Heart right ventricle (tissue), 16 donors: ENCODE measurements at regions not wholly inside any gene's neighbourhood (a gene's known extent, or its start where the extent isn't known, plus 50 kb on each side); places are given as distances from the start of the nearest gene placed in this dataset.

ENCODE experiments used
- ATAC-seq, 8 donors: fragments of 200-7000 bp; cut with Tn5 transposase; one replicate each; pipeline ENCODE4 v1.9.1; 2020; ENCODE audit warnings: mild to moderate bottlenecking in 8 of 8, moderate library complexity in 8 of 8, moderate number of reproducible peaks in 1 of 8
- DNase-seq, 2 donors: peaks; one replicate each; pipeline ENCODE4 v3.0.0-alpha.2; 2020
- H3K27ac ChIP-seq, 10 donors: fragments of 200-600 bp; sonication (generic) in 2 of 10; one replicate each; pipeline versions ENCODE4 v1.5.0 to v1.8.0; 2020 to 2022; ENCODE audit warnings: mild to moderate bottlenecking in 3 of 10
- H3K27me3 ChIP-seq, 7 donors: fragments of 200-600 bp; one replicate each; pipeline ENCODE4 v1.8.0; 2021 to 2022; ENCODE audit warnings: mild to moderate bottlenecking in 2 of 7
- H3K36me3 ChIP-seq, 9 donors: fragments of 200-600 bp; sonication (generic) in 1 of 9; one replicate each; pipeline versions ENCODE4 v1.5.0 to v1.8.0; 2020 to 2022; ENCODE audit warnings: mild to moderate bottlenecking in 2 of 9
- H3K4me1 ChIP-seq, 9 donors: fragments of 200-600 bp; sonication (generic) in 1 of 9; one replicate each; pipeline versions ENCODE4 v1.5.0 to v1.8.0; 2020 to 2022; ENCODE audit warnings: mild to moderate bottlenecking in 4 of 9
- H3K4me3 ChIP-seq, 10 donors: fragments of 200-600 bp; sonication (generic) in 2 of 10; one replicate each; pipeline versions ENCODE4 v1.5.0 to v1.8.0; 2020 to 2022; ENCODE audit warnings: mild to moderate bottlenecking in 7 of 10, moderate library complexity in 2 of 10
- H3K9me3 ChIP-seq, 11 donors: fragments of 200-600 bp in 10 of 11; sonication (generic) in 2 of 11; one replicate each; pipeline versions ENCODE4 v1.5.0 to v1.8.0; 2013 to 2022; ENCODE audit warnings: mild to moderate bottlenecking in 2 of 11, control low read depth in 1 of 11, moderate library complexity in 1 of 11
- WGBS, 2 donors: extraction: QIAGEN DNeasy Blood & Tissue Kit; methylation state at CpG; one replicate each; pipeline ENCODE4 v1.1.7; 2013; ENCODE audit warnings: inconsistent platforms in 1 of 2; 5-methylcytosine and 5-hydroxymethylcytosine counted together
- intact Hi-C, 10 donors: fragments of 100-400 bp; cut with DNase I; formaldehyde crosslinking; loops; one replicate each; pipeline versions ENCODE4 v1.11.1 to v1.14.2; 2022
- TF ChIP-seq, protein P1 (sequence below), 9 donors: fragments of 200-600 bp; sonication (generic) in 2 of 9; IDR thresholded peaks; one replicate each; pipeline versions ENCODE4 v1.5.0 to v1.8.0; 2021 to 2022; ENCODE audit warnings: antibody characterized with exemption in 9 of 9, mild to moderate bottlenecking in 5 of 9, moderate library complexity in 1 of 9
- donor health status: Arrhythmogenic right ventricular cardiomyopathy.
- donor health status: ischemic (EF 13 %, LVEDD 7.1; RV severe dilation, severe dysfunction).
- donor health status: healthy with polysubstance abuse.
- donor health status: DM: no; HTN: yes; CAD: no.
- donor health status: DM: no; HTN: no; CAD: no.
- donor health status: ischemic (EF 25% LVEDD 6.9; RV normal size, moderate dysfunction).
- donor health status: ischemic (EF 25% LVEDD 5.7; RV mildly dilated, moderate dysfunction).
- donor health status: healthy.
- donor health status: DM: yes; HTN: yes; CAD: no.
- donor health status: Ischemic cardiomyopathy.
- donor health status: ischemic (EF 35%, LVEDD 5.7; RV mildly dilated, moderate dysfunction).
- donor health status: nonischemic (EF 11% LVEDD 7.7; RV severe dilation, severe dysfunction).
- donor health status: DM: yes; HTN: yes; CAD: no.
- donor health status: PGD.
- donor health status: ischemic (EF 29% LVEDD 5.4; RV normal size, mild dysfunction).
- donor health status: nonischemic (EF 23%, LVEDD 6.1; RV moderate dilation, normal function).

DNA sequence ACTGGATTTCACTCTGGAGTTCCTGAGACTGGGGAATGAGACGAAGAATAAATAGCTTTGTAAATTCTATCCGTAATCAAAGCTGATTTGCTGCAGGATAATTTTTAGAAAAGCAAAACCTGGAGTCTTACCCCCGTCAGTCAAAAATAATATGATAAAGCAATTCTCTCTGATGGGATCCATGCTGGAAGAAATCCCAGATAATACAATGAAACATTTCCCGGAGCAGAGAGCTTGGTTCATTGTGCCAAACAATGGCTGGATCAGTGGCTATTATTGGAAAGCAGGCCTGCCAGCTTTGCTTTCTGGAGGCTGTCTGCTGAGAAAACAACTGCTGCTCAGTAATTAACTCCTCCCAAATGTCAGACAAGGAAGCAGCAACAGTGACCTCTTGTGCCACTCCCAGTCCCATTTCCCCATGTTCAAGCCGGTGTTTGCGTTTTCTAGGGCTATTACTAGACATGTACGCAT lies 609.4 kb upstream of the PCDH15 start:
- DNase-seq: peak; percentile 18 to 80
- peak overlapping the region in 9 of 10 donors; percentile 6 to 75 (median 66) for H3K27ac ChIP-seq
- H3K36me3 ChIP-seq: no peaks in the 10 kb centered on the region
- intact Hi-C loops: loop anchor here in 3 of 10 donors (2.0 to 10.0 kb wide), 5 partner anchors 36 to 316 kb away; no protein-coding TSS in a partner anchor
- TF ChIP-seq, protein P1, sequence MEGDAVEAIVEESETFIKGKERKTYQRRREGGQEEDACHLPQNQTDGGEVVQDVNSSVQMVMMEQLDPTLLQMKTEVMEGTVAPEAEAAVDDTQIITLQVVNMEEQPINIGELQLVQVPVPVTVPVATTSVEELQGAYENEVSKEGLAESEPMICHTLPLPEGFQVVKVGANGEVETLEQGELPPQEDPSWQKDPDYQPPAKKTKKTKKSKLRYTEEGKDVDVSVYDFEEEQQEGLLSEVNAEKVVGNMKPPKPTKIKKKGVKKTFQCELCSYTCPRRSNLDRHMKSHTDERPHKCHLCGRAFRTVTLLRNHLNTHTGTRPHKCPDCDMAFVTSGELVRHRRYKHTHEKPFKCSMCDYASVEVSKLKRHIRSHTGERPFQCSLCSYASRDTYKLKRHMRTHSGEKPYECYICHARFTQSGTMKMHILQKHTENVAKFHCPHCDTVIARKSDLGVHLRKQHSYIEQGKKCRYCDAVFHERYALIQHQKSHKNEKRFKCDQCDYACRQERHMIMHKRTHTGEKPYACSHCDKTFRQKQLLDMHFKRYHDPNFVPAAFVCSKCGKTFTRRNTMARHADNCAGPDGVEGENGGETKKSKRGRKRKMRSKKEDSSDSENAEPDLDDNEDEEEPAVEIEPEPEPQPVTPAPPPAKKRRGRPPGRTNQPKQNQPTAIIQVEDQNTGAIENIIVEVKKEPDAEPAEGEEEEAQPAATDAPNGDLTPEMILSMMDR (IDR thresholded peaks at IDR 0.05): peak in 7 of 9 donors; percentile 39 to 68 (median 47)
- ATAC-seq: peak; percentile 95 to 100 (median 99)
- H3K9me3 ChIP-seq: no peaks in the 10 kb centered on the region
- peaks cover 0 to 18% (median 14%) of the 10 kb centered on the region in 9 donors for H3K4me1 ChIP-seq
- WGBS, 2 donors: 9% methylated on average over 7 of the region's 7 CpGs
- H3K4me3 ChIP-seq: peak overlapping the region in 5 of 10 donors; percentile 4 to 26 (median 19)
- no peaks in the 10 kb centered on the region for H3K27me3 ChIP-seq

DNA sequence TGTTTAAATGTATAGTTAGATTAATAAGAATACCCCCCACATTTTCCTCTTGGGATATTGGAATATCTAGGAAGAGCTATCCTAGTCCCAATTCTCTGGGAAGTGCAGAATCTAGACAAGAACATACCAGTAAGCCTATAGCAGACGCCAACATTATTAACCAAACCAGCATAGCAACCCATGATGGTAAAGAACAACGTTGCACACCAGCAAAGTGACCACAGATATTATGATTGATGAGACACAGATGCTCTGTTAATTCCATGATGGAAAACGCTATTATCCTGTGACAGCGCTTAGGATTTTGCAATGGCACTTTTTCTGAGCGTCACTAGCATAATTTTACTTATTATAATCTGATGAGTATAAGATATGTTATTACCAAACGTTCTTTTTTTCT lies 603.1 kb upstream of the PCDH15 start:
- no peak overlapping the region for H3K27ac ChIP-seq
- no peak for ATAC-seq
- H3K9me3 ChIP-seq: no peaks in the 10 kb centered on the region
- WGBS, 2 donors: 73 to 76% methylated on average over 6 of the region's 6 CpGs
- no peak for DNase-seq
- no peaks in the 10 kb centered on the region for H3K27me3 ChIP-seq
- TF ChIP-seq, protein P1 (IDR thresholded peaks at IDR 0.05): no peak
- intact Hi-C loops: loop anchor here in 2 of 10 donors (10.0 kb wide), 3 partner anchors 109 to 309 kb away; no protein-coding TSS in a partner anchor
- no peaks in the 10 kb centered on the region for H3K36me3 ChIP-seq
- H3K4me3 ChIP-seq: no peak overlapping the region
- H3K4me1 ChIP-seq: no peaks in the 10 kb centered on the region

DNA sequence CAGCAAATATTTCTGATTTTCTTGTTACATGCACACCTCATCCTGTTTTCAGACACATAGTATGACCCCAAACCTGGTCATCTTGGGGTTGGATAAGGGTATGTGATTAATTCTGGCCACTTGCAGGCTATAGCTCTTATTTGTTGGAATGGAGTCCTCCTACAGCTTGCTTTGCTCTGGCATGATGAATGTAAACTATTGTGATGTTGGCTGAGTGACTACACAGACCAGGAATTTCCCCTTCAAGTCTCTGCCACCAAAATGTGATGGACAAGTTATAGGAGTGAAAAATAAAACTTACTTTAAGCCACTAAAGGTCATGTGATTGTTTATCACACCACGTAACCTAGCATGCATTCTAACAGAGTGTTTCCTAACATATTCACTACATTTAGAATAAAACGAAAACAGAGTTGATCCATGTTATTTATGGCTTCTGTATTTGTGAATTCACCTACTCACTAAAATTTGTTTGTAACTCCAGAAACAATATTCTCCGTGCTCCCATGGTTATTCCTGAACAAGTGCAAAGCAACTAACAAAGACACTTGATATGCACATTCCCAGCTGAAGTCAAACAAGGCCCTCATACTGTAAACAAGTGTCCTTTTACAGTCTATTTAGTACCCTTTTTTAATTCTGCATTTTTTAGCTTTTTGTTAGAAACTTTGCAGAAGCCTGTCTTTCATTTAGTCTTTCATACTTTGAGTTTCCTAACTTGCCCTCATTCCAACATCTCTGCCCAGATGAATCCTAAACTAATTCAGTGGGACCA lies 599.2 kb upstream of the PCDH15 start:
- H3K27ac ChIP-seq: no peak overlapping the region
- no peaks in the 10 kb centered on the region for H3K9me3 ChIP-seq
- H3K4me1 ChIP-seq: no peaks in the 10 kb centered on the region
- no peak for DNase-seq
- 71 to 75% methylated on average over 3 of the region's 3 CpGs for WGBS, 2 donors
- H3K27me3 ChIP-seq: no peaks in the 10 kb centered on the region
- TF ChIP-seq, protein P1 (IDR thresholded peaks at IDR 0.05): no peak
- H3K36me3 ChIP-seq: no peaks in the 10 kb centered on the region
- intact Hi-C loops: loop anchor here in 2 of 10 donors (10.0 kb wide), 3 partner anchors 105 to 305 kb away; no protein-coding TSS in a partner anchor
- no peak for ATAC-seq
- no peak overlapping the region for H3K4me3 ChIP-seq

DNA sequence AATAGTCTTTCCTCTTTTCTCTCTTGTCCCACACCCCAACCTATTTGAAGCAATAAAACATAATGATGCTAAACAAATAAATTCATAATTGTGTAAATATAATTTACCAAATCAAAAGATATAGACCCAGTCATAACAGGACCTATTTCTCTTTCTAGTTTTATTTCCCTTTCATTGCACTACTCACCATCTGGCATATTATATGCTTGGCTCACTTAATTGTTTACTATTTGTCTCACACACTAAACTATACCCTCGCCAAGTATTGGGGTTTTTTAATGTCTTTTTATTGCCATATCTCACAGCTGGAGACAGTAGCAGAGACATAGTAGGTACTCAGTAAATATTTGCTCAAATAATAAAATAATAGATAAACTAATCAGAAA lies 597.5 kb upstream of the PCDH15 start:
- Histone ChIP-seq H3K36me3 (no peaks in the 10 kb centered on the region), H3K4me3 (no peak overlapping the region), H3K9me3 (no peaks in the 10 kb centered on the region), H3K4me1 (no peaks in the 10 kb centered on the region), H3K27me3 (no peaks in the 10 kb centered on the region), H3K27ac (no peak overlapping the region)
- DNase-seq (no peak), ATAC-seq (no peak)
- WGBS, 2 donors: 75 to 76% methylated on average over 1 of the region's 1 CpG
- TF ChIP-seq, protein P1 (IDR thresholded peaks at IDR 0.05): no peak
- intact Hi-C loops: no loop called here
